ENCODE measurements at regions not wholly inside any gene's neighbourhood (a gene's known extent, or its start where the extent isn't known, plus 50 kb on each side); places are given as distances from the start of the nearest gene placed in this dataset.
"Not testable (repeated sequence)": the region's sequence is repeated elsewhere in the genome, so short reads cannot be mapped to it uniquely, and the experiment has no call there.

GRCh38 chr21:14058566-14058965 is 152.2 kb downstream of the LIPI start:
- no peak for DNase-seq

- DNase-seq: not testable (repeated sequence)
Measured at GRCh38 chr21:14057841-14058481, 152.8 kb downstream of the LIPI start.

GRCh38 chr21:14057313-14057712 is 153.4 kb downstream of the LIPI start:
- DNase-seq: no peak

- no peak for DNase-seq
Measured at GRCh38 chr21:14056771-14057191, 154.0 kb downstream of the LIPI start.

GRCh38 chr21:14055746-14056515 is 154.8 kb downstream of the LIPI start:
- not testable (repeated sequence) for DNase-seq

GRCh38 chr21:14054682-14055081 is 156.1 kb downstream of the LIPI start:
- DNase-seq: no peak

GRCh38 chr21:14050121-14050520 is 160.6 kb downstream of the LIPI start:
- no peak for DNase-seq

GRCh38 chr21:14046401-14046800 is 164.4 kb downstream of the LIPI start:
- no peak for DNase-seq

GRCh38 chr21:14040386-14040785 is 170.4 kb downstream of the LIPI start:
- DNase-seq: no peak

GRCh38 chr21:14028619-14029018 is 182.1 kb downstream of the LIPI start:
- DNase-seq: not testable (repeated sequence)

- DNase-seq: peak; percentile 83
Measured at GRCh38 chr21:14027235-14027869, 183.4 kb downstream of the LIPI start.

GRCh38 chr21:14020108-14020507 is 190.6 kb downstream of the LIPI start:
- not testable (repeated sequence) for DNase-seq

GRCh38 chr21:14015841-14016240 is 194.9 kb downstream of the LIPI start:
- DNase-seq: not testable (repeated sequence)

- DNase-seq: not testable (repeated sequence)
Measured at GRCh38 chr21:14013623-14014498, 196.9 kb downstream of the LIPI start.

- DNase-seq: no peak
Measured at GRCh38 chr21:14013056-14013603, 197.6 kb downstream of the LIPI start.

GRCh38 chr21:14012409-14012808 is 198.3 kb downstream of the LIPI start:
- no peak for DNase-seq

GRCh38 chr21:14011751-14012150 is 199.0 kb downstream of the LIPI start:
- DNase-seq: not testable (repeated sequence)

- DNase-seq: not testable (repeated sequence)
Measured at GRCh38 chr21:14011149-14011548, 199.6 kb downstream of the LIPI start.

GRCh38 chr21:14010729-14011128 is 200.0 kb downstream of the LIPI start:
- no peak for DNase-seq

- not testable (repeated sequence) for DNase-seq
Measured at GRCh38 chr21:14009990-14010389, 200.8 kb downstream of the LIPI start.

- DNase-seq: not testable (repeated sequence)
Measured at GRCh38 chr21:14009238-14009981, 201.3 kb downstream of the LIPI start.

- DNase-seq: not testable (repeated sequence)
Measured at GRCh38 chr21:14008436-14008835, 202.3 kb downstream of the LIPI start.

All from central memory CD4-positive, alpha-beta T cell (primary cell).